ENCODE measurements at regions not wholly inside any gene's neighbourhood (a gene's known extent, or its start where the extent isn't known, plus 50 kb on each side); places are given as distances from the start of the nearest gene placed in this dataset.

DNA sequence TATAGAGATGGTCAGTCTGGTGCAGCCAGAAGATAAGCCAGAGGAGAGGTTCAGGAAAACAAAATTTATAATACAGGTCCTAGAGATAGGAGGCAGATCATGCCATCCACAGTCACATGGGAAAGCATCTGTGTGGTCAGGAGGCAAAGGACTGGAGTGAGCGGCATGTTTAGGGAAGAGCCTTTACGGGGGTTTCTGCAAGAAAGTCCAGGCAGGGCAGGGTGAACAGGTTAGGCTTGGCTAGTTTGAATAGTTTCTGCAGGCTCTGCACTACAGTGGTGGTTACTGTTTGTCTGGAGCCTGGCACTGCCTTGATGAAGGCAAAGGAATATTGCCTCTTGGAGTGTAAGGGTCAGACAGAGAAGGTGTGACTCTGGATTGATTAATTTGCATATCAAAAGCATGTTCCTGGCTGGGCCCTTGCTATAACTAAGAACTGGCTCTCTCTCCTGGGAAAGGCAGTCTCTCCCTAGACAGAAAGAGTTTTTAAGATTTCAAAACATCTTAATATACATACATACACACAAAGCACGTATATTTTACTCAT lies 1034.7 kb upstream of the CHAC2 start:
- TF ChIP-seq, protein P1, sequence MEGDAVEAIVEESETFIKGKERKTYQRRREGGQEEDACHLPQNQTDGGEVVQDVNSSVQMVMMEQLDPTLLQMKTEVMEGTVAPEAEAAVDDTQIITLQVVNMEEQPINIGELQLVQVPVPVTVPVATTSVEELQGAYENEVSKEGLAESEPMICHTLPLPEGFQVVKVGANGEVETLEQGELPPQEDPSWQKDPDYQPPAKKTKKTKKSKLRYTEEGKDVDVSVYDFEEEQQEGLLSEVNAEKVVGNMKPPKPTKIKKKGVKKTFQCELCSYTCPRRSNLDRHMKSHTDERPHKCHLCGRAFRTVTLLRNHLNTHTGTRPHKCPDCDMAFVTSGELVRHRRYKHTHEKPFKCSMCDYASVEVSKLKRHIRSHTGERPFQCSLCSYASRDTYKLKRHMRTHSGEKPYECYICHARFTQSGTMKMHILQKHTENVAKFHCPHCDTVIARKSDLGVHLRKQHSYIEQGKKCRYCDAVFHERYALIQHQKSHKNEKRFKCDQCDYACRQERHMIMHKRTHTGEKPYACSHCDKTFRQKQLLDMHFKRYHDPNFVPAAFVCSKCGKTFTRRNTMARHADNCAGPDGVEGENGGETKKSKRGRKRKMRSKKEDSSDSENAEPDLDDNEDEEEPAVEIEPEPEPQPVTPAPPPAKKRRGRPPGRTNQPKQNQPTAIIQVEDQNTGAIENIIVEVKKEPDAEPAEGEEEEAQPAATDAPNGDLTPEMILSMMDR (IDR thresholded peaks at IDR 0.05): no peak
- no peak for TF ChIP-seq EP300 (IDR thresholded peaks at IDR 0.05)
- TF ChIP-seq POLR2A (IDR thresholded peaks at IDR 0.05): no peak
- TF ChIP-seq POLR2AphosphoS5 (IDR thresholded peaks at IDR 0.05): no peak

Measured in sigmoid colon (tissue), 4 donors.